Heart left ventricle (tissue), 13 donors: ENCODE measurements at regions not wholly inside any gene's neighbourhood (a gene's known extent, or its start where the extent isn't known, plus 50 kb on each side); places are given as distances from the start of the nearest gene placed in this dataset.

Experiments used
- CTCF ChIP-seq, 12 donors: fragments of 200-600 bp; sonication (generic) in 4 of 12; IDR thresholded peaks; one replicate each; pipeline versions ENCODE4 v1.5.0 to v1.8.0; 2018 to 2022; ENCODE audit warnings: antibody characterized with exemption in 12 of 12, mild to moderate bottlenecking in 5 of 12
- POLR2A ChIP-seq, 2 donors: fragments of 450-650 bp; IDR thresholded peaks; one replicate each; pipeline ENCODE4 v1.6.1; 2017; ENCODE audit warnings: antibody characterized with exemption in 2 of 2, mild to moderate bottlenecking in 2 of 2, moderate library complexity in 2 of 2
- donor health status: ischemic (EF 13 %, LVEDD 7.1; RV severe dilation, severe dysfunction).
- donor health status: DM: no; HTN: yes; CAD: no.
- donor health status: DM: no; HTN: no; CAD: no.
- donor health status: ischemic (EF 25% LVEDD 6.9; RV normal size, moderate dysfunction).
- donor health status: ischemic (EF 25% LVEDD 5.7; RV mildly dilated, moderate dysfunction).
- donor health status: ischemic (EF 35%, LVEDD 5.7; RV mildly dilated, moderate dysfunction).
- donor health status: nonischemic (EF 11% LVEDD 7.7; RV severe dilation, severe dysfunction).
- donor health status: DM: yes; HTN: yes; CAD: no.
- donor health status: PGD.
- donor health status: ischemic (EF 29% LVEDD 5.4; RV normal size, mild dysfunction).
- donor health status: nonischemic (EF 23%, LVEDD 6.1; RV moderate dilation, normal function).

GRCh38 chr7:25034136-25034535 lies 54.2 kb upstream of the OSBPL3 start:
- TF ChIP-seq CTCF (IDR thresholded peaks at IDR 0.05) (no peak), POLR2A (IDR thresholded peaks at IDR 0.05) (no peak)
